ENCODE measurements at regions not wholly inside any gene's neighbourhood (a gene's known extent, or its start where the extent isn't known, plus 50 kb on each side); places are given as distances from the start of the nearest gene placed in this dataset.
"Not testable (repeated sequence)": the region's sequence is repeated elsewhere in the genome, so short reads cannot be mapped to it uniquely, and the experiment has no call there.

- DNase-seq, result no peak
Measured at GRCh38 chr3:96330795-96331194, 483.6 kb upstream of the EPHA6 start.

- DNase-seq, result no peak
Measured at GRCh38 chr3:96331341-96331740, 483.1 kb upstream of the EPHA6 start.

- no peak for DNase-seq
Measured at GRCh38 chr3:96334779-96335178, 479.6 kb upstream of the EPHA6 start.

GRCh38 chr3:96347289-96347688 is 467.1 kb upstream of the EPHA6 start:
- DNase-seq, result no peak

GRCh38 chr3:96351598-96351997 is 462.8 kb upstream of the EPHA6 start:
- DNase-seq, result not testable (repeated sequence)

- DNase-seq, result no peak
Measured at GRCh38 chr3:96354106-96354505, 460.3 kb upstream of the EPHA6 start.

- no peak for DNase-seq
Measured at GRCh38 chr3:96354742-96355141, 459.7 kb upstream of the EPHA6 start.

GRCh38 chr3:96361241-96361640 is 453.2 kb upstream of the EPHA6 start:
- DNase-seq, result no peak

GRCh38 chr3:96370637-96371036 is 443.8 kb upstream of the EPHA6 start:
- no peak for DNase-seq

GRCh38 chr3:96410006-96410730 is 404.2 kb upstream of the EPHA6 start:
- DNase-seq, result no peak

GRCh38 chr3:96416549-96417255 is 397.7 kb upstream of the EPHA6 start:
- no peak for DNase-seq

GRCh38 chr3:96428097-96428496 is 386.3 kb upstream of the EPHA6 start:
- DNase-seq, result no peak

- DNase-seq, result no peak
Measured at GRCh38 chr3:96430079-96430478, 384.3 kb upstream of the EPHA6 start.

GRCh38 chr3:96434651-96435050 is 379.7 kb upstream of the EPHA6 start:
- DNase-seq, result no peak

GRCh38 chr3:96449346-96449745 is 365.0 kb upstream of the EPHA6 start:
- peak in 1 of 2 experiments; percentile 52 for DNase-seq

GRCh38 chr3:96449803-96450202 is 364.6 kb upstream of the EPHA6 start:
- DNase-seq, result peak; percentile 65 to 75

GRCh38 chr3:96450699-96451098 is 363.7 kb upstream of the EPHA6 start:
- no peak for DNase-seq

GRCh38 chr3:96465521-96465920 is 348.9 kb upstream of the EPHA6 start:
- no peak for DNase-seq

GRCh38 chr3:96466441-96466840 is 348.0 kb upstream of the EPHA6 start:
- no peak for DNase-seq

- no peak for DNase-seq
Measured at GRCh38 chr3:96467639-96468038, 346.8 kb upstream of the EPHA6 start.

- no peak for DNase-seq
Measured at GRCh38 chr3:96478496-96478895, 335.9 kb upstream of the EPHA6 start.

- DNase-seq, result no peak
Measured at GRCh38 chr3:96480881-96481280, 333.5 kb upstream of the EPHA6 start.

GRCh38 chr3:96483191-96483590 is 331.2 kb upstream of the EPHA6 start:
- not testable (repeated sequence) for DNase-seq

- DNase-seq, result no peak
Measured at GRCh38 chr3:96483781-96484180, 330.6 kb upstream of the EPHA6 start.

GRCh38 chr3:96488708-96489107 is 325.7 kb upstream of the EPHA6 start:
- no peak for DNase-seq
